GM19455 (cell line): ENCODE measurements at regions not wholly inside any gene's neighbourhood (a gene's known extent, or its start where the extent isn't known, plus 50 kb on each side); places are given as distances from the start of the nearest gene placed in this dataset.
"Not testable (repeated sequence)": the region's sequence is repeated elsewhere in the genome, so short reads cannot be mapped to it uniquely, and the experiment has no call there.

ENCODE experiments used
- ATAC-seq: cut with Tn5 transposase; IDR thresholded peaks from one replicate; pipeline ENCODE4 v1.9.1; 2021; ENCODE audit not compliant: unreplicated experiment

DNA sequence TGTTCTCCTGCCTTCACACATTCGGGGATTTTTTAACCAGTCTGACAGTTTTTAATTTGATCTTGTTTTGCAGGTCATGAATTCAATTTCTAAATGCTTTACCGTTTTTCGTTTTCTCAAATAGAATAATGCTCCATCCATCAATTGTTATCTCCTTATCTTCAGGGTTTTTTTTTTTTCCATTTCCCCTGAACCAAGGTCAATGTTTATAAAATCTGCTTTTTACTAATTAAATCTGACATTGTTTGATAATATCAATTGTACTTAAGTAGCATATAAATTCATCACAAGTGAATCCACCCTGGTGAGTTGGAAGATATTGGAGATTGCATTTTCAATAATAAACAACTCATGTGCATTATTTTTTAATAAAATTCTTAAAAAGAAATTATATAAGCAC, 2004.6 kb upstream of the WWC1 start:
- no peak for ATAC-seq

DNA sequence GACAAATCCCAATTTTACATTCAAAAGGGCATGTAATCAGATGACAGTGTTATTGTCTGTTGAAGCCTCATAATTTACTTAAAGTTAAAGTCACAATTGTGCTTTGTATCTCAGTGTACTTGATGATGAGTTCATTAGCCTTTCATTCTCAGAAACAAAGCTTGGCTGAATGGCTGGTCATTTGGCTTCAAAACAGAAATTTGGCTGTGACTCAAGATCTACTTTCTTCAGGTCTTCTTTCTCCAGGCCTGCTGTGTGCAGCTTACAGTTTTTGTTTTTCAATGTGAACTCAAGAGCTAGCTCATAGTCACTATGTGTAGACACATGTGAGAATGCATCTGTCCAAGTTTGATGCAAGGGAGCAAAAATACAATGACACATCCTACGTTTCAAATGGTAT, 2003.6 kb upstream of the WWC1 start:
- no peak for ATAC-seq

DNA sequence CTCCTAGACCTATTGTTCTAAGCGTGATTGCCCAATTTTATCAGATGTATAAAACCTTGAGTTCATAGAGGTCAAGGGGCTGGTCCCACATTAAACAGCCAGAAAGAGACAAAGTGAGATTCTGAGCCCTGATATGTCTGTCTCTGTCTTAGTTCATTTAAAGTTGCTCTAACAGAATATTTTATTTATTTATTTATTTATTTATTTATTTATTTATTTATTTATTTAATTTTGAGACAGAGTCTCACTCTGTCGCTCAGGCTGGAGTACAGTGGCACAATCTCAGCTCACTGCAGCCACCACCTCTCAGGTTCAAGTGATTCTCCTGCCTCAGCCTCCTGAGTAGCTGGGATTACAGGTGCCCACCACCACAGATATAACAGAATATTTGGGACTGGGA, 1999.6 kb upstream of the WWC1 start:
- ATAC-seq = not testable (repeated sequence)

DNA sequence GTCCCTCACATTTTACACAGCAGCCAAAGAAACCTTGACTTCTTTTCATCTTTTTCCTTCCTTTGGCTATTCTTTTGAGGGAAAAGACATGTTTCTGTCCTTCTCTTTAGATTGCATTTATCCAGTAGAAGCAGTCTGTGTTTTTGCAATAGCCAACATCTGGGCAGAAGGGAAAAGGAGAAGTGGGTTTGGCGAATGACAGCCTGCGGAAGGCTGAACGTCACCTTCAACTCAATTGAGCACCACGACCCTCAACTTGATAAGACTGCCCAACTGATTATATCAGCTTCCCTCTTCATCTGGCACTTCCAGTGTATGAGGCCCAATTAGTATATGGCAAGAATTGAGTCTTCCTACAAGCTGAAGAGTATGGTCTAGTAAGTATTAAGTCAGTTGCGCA, 1997.6 kb upstream of the WWC1 start:
- no peak for ATAC-seq

DNA sequence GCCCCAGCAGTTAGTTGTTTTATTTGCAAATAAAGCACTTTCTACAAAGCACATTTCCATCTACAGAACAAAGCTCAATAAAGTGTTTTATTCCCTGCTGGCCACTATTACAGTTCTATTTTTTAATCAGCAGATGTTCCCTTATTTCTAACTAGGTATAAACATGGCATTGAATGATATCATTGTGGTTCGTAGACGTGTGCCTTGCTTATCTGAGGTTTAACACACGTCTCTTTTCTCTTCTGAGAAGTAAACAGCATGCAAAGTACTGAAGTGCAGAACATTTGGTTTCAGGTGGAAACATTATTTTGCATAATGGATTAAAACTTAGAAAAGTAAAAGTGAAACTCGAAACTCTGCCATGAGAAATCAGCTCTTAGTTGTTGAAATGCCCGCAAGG, 1989.3 kb upstream of the WWC1 start:
- ATAC-seq = no peak

DNA sequence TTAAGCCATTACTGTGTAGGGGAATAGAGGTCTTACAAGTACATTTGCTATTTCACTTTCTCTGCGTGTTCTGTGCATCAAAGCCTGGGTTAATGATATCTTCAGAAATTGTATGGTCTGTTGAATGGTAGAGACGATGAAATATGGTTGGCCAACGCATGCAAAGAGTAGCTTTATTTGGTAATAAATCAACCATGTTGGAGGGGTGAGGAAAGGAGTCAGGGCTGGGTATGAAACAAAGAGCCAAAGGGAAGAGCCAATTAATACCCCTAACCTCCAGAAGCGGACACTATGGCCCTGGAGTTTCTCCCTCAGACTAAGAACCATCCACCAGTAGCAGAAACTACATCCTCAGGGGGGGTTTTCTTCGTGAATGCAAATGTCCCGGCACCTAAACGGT, 1974.0 kb upstream of the WWC1 start:
- ATAC-seq = no peak

DNA sequence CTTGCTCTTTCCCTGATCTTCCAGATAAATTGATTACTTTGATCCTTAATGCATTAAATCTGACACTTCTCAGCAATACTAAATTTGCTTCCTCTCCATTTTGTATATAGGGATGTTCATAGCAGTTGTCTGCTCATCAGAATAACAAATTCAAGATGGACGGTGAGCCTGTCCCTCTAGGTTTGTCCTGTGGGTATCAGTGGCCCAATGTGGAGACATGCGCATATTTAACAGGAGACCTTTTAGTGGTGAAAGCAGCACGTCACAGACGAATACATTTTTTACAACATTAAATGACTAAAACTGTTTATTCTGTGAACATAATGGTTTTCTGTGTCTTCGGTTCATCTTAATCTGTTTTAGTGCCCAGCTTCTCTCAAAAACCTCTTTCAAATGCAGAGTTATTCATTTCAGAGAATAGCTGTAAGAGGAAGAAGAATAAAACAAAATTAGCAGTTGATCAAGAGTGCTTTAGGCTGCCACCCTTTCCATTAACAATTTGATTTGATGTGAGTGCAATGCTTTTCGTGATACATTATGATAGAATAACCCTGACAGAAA, 1970.4 kb upstream of the WWC1 start:
- ATAC-seq = no peak

DNA sequence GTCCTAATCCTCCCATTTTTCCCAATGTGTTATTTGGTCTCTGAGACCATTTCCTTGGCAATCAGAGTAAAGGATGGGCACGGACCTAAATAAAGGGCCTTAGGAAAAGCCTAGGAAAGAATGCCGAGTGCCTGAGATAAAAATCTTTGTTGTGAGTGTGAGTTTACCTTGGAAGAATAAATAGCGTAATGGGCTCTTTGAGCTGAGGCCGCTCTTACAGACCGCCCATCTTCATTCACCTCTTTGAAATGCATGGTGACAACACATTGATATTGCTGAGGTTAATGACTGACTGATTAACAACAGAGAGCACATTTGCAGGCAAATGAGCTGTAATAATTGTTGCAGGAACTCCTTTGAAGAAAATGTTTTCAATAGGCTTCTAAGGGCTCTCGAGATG, 1967.1 kb upstream of the WWC1 start:
- no peak for ATAC-seq

DNA sequence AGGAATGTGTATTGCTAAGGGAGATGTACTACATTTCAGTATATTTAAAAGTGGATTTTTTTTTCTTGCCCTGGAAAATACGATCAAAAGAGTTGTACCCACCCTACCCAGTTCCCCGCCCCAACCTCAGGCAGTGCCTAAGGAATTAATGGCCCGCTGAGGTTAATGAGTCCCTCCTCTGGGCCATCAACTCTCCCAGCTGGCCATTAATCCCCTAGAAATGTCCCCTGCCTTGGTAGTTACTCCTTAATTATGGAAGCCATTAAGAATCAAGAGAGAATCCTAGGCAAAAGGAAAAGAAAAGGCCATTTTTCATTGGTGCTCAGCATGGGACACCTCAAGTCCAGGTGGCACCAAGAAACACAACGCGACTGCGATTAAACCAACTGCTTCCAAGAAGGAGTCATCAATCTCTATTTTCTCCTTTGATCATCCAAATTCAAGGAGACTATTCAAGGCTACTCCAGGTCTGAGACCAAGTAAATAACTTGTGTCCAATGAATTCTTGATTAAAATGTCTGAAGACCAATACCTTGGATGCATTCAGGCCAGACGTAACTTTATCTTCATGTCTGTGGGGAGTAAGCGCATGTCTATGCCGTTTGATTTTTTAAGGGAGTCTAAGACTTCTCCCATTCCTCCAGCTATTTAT, 1962.2 kb upstream of the WWC1 start:
- no peak for ATAC-seq

DNA sequence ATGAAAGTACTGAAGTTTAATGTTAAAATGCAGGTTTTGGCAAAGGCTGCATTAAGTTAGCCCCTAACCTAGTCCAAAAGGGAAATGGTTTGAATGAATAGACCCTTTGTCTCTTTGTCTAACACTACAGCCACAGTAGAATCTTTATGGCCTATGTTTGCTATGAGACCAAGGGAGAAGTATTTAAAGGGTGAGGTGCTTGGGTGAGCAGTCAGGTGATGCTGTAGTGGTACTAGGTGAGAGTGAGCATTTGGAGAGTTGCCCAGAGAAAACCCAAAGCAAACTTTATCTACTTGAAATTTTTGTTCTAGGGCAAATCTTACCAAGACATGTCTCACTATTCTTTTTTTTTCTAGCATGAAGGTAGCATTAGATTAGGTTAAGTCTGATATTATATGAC, 1961.4 kb upstream of the WWC1 start:
- no peak for ATAC-seq

DNA sequence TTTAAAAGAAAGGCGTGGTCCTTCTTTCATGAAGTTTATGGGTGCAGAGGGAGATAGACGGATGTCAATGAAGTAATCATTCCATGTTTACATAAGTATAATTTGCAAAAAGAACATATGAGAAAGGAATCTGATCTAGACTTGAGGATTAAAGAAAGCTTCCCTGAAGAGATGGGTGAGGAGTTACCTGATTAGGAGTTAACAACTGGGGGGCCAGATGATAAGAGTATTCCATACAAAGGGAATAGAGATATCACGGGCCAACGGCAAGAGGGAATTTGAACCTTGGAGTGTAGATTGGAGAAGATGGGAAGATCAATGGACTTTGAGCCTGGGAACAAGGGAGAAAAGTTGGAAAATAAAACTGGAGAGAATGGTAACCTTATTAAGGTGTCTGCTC, 1959.9 kb upstream of the WWC1 start:
- no peak for ATAC-seq

DNA sequence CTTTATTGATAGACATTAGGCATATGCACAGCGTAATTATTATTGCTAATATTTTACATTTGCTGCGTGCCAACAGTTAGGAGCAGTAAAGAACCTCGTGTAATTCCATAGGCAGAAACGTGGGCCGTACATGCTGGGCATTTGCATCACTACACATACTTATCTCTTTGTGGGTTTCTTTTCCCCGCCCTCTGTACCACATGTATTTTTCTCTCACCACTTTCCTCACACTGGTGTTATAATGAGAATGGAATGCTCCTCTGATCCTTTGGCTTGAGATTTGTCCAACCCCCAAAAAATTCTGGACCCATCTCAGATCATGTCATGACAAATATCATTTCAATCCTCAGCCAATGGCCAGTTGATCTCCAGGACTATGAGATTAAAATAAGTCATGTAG, 1952.6 kb upstream of the WWC1 start:
- no peak for ATAC-seq

DNA sequence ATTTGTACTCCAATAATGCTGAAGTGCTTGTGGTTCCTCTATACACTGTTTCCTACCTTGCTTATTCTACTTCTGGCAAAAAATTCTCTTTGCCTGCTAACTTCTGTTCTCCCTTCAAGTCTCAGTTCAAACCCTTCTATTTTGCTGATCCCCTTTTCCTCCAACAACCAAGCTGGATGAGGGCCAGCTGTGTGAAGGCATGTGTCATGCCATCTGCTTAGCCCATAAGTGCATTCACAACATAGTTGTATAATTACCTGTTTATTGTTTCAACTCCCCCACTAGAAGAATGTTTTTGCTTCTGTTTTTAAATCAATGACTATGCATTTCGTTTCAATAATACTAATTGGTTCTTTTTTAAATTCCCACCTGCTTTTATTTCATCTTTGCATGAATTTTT, 1951.4 kb upstream of the WWC1 start:
- ATAC-seq = no peak

DNA sequence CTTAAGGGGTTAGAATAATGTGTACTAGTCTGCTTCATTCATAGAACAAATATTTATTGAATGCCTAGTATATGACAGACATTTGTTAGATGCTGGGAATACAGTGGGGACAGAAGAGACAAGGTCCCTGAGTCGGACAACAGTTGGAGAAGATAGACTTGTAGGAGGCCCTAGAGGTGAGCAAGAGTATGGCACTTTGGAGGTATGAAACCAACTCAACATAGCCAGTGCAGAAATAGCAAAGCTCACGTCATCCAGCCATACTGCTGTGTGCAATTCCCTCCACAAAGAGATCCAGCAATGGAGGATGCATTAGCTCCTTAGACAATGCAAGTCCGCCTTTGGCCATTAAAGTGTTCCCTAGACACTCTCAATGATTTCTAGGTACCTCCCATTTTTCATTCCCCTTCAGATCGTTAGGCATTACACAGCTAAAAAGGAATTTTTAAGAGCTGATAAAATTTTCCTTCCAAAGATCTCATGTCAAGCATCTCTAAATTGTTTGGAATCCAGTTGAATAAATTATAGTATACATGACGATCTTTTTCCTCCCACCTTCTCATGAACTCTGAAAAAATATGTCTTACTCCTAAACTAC, 1949.6 kb upstream of the WWC1 start:
- ATAC-seq = no peak

DNA sequence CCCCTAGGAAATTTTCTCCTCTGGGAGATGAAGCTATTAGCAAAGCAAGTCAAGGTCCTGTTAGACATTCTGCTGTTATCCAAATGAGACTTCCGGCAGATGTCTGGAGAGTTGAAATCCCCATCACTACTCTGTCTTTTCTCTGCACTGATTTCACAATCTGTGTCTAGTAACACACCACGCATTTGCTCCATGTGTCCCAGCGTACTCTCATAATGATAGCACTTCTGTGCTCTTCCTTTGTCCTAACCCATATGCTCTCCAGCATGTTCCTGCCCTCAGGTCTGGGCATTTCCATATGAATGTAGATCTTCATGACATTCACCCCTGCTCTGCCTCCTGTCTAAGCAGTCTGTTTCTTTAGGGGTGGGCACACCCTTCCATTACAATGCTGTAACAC, 1949.0 kb upstream of the WWC1 start:
- ATAC-seq = no peak

DNA sequence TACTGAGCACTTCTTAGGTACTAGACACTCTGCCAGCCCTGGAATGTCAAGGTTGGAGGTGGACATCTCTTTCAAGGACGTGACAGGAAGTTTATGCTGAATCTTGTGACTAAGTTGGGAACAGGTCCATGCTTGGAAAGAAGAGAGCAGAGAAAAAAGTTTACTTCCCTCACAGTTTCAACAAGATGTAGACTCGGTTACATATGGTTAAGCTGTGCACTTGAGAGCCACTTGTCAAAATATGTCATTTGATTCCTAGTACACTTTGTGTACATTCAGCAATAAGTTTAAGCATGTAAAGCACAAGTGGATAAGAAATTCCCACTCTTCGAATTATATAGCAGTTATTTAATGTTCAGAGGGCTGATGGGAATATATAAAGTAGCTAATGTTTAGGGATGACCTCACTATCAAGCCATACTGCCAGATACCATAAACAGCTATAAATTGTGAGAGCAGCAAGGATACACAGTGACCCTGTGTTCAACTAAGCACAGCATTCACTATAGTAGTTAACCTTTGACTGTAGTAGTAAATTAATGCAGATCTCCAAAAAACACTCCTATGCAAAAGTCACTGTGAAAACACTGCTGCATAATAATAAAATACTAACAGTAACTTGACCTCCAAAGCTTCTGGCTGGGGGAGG, 1944.6 kb upstream of the WWC1 start:
- no peak for ATAC-seq

DNA sequence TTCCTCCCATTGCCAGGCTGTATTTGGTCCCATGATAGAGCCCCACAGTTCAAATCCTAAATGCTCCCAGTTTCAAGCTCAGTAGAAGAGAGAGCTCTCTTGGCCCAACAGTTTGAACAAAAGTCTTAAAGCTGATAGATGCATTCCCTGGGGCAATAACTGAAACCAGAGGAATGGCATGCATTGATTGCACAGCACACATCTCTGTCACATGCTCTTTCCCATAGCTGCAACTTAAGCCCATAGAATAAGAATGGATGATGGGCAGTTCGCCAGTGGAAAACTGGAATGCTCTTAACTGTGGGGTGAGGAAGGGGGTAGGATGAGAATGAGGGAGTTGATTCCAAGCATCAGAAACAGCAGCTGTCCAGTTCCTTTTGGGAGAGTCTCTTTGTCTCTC, 1942.4 kb upstream of the WWC1 start:
- ATAC-seq = no peak

DNA sequence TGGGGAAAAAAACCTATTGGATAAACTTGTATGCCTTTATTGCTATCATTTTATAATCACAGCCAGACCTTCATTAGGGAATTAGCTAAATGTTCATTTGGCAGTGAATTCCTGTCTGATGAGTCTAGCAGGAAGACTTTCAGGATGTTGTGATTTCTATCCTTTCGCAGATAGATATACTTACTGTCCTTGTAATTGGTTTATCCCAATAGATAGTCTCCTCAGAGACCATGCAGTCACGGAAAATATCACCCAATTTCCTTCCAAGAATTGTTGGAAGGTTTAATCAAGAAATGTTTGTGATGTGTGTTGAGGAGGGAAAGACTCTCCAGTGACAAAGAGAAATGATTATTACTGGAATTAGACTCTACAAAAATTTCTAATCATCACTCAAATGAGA, 1937.9 kb upstream of the WWC1 start:
- no peak for ATAC-seq

DNA sequence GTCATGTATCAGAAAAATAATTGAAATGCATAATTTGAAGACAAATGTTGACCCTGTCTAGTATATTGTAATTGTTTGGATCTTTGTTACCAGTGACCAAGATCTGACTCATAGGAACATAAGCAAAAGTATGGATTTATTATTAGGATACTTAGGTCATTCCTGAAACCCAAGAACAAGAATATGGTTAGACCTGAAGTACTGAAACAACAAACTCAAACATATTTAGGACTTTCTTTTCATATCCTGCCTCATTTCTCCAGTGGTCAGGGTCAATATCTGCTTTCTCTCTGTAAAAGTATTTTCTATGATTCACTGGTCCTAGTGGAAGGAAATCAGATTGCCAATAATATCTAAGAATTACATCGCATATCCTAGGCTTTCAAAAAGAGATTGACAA, 1937.1 kb upstream of the WWC1 start:
- no peak for ATAC-seq

DNA sequence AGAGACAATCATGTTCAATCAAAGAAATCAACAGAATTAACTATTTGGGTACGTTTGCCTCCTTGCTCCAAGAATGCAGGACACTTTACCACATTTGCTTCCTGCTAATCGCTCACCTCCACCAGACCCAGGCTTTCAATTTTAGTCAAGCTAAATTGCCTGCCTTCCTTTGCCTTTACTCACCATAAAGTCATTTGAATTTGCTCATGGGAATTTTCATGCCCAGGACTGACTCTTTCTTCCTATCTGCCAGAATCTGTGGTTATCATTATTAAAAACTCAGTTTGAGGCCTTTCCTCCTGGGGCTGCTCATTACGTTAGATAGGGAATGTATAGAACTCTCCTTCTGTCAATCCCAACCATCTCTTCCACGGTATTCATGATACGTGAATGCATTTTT, 1935.3 kb upstream of the WWC1 start:
- ATAC-seq = no peak

DNA sequence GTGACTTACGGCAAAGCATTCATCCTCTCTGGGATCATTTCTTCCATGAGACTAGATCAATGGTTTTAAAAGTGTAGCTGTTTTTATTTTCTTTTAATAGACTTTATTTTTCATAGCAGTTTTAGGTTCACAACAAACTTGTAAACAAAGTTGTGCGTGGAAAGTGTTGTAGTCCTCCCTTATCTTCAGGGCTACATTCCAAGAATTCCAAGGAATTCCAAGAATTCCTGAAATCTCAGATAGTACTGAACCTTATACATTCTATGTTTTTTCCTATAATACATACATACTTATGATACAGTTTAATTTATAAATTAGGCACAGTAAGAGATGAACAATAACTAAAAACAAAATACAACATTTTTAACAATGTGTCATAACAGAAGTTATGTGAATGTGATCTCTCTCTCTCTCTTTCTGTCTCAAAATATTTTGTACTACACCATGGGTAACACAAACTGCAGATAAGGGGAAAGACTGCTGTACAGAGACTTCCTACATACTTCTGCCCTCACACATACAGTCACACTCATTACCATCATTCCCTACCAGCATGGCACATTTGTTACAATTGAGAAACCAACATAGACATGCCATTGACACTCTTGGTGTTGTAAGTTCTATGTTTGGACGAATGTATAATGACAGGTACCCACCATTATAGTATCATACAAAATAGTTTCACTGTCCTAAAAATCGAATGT, 1933.2 kb upstream of the WWC1 start:
- ATAC-seq = no peak
